RWPE1 (cell line): ENCODE measurements at regions not wholly inside any gene's neighbourhood (a gene's known extent, or its start where the extent isn't known, plus 50 kb on each side); places are given as distances from the start of the nearest gene placed in this dataset.
"Not testable (repeated sequence)": the region's sequence is repeated elsewhere in the genome, so short reads cannot be mapped to it uniquely, and the experiment has no call there.

Source experiments
- CTCF ChIA-PET: fragments of 350-600 bp; sonication (Branson Sonifier 250); formaldehyde crosslinking; extraction: SDS; loops from one replicate; lab custom pipeline; 2021; lab: Yijun Ruan, JAX
- POLR2A ChIA-PET: fragments of 400-600 bp; formaldehyde crosslinking; extraction: SDS; loops from one replicate; lab custom pipeline; 2020; ENCODE audit warnings: antibody characterized with exemption; ENCODE audit not compliant: low non-redundant PET; lab: Yijun Ruan, JAX
- DNase-seq: peaks from one replicate; pipeline ENCODE4 v3.0.0; 2012; ENCODE audit warnings: low spot score
- H3K27ac ChIP-seq: fragments of 450-650 bp; 2 replicates; pipeline ENCODE4 v1.5.1; 2017
- CTCF ChIP-seq: fragments of 450-650 bp; conservative IDR thresholded peaks from 2 replicates; pipeline ENCODE4 v1.5.1; 2017; ENCODE audit warnings: low read depth, mild to moderate bottlenecking

GRCh38 chr18:42360716-42361115, 405.7 kb downstream of the PIK3C3 start:
- no peak for TF ChIP-seq CTCF
- no peak for DNase-seq
- CTCF ChIA-PET, result no interaction called here

GRCh38 chr18:42363446-42364441, 408.7 kb downstream of the PIK3C3 start:
- no peak for DNase-seq
- TF ChIP-seq CTCF, result no peak
- no peak overlapping the region for H3K27ac ChIP-seq
- POLR2A ChIA-PET, result no interaction called here
- CTCF ChIA-PET, result no interaction called here

More at GRCh38 chr18:42360716-42361115, 405.7 kb downstream of the PIK3C3 start:
- no peak overlapping the region for H3K27ac ChIP-seq
- POLR2A ChIA-PET, result no interaction called here

GRCh38 chr18:42364766-42365165, 409.7 kb downstream of the PIK3C3 start:
- ChIA-PET CTCF (no interaction called here), POLR2A (no interaction called here)
- DNase-seq, result no peak
- no peak overlapping the region for H3K27ac ChIP-seq
- TF ChIP-seq CTCF, result no peak

- CTCF ChIA-PET, result no interaction called here
- POLR2A ChIA-PET, result no interaction called here
- no peak for DNase-seq
- no peak overlapping the region for H3K27ac ChIP-seq
- no peak for TF ChIP-seq CTCF
Measured at GRCh38 chr18:42365591-42365990, 410.6 kb downstream of the PIK3C3 start.

- CTCF ChIA-PET, result no interaction called here
Measured at GRCh38 chr18:42373584-42373983, 418.6 kb downstream of the PIK3C3 start.

GRCh38 chr18:42374961-42375360, 419.9 kb downstream of the PIK3C3 start:
- ChIA-PET POLR2A (no interaction called here), CTCF (no interaction called here)
- no peak overlapping the region for H3K27ac ChIP-seq
- no peak for TF ChIP-seq CTCF
- DNase-seq, result no peak

More at GRCh38 chr18:42373584-42373983, 418.6 kb downstream of the PIK3C3 start:
- no peak for DNase-seq
- H3K27ac ChIP-seq, result no peak overlapping the region
- POLR2A ChIA-PET, result no interaction called here
- TF ChIP-seq CTCF, result no peak

- DNase-seq, H3K27ac ChIP-seq, CTCF ChIA-PET, POLR2A ChIA-PET: not testable (repeated sequence)
Measured at GRCh38 chr18:42378854-42379253, 423.8 kb downstream of the PIK3C3 start.

GRCh38 chr18:42381236-42381635, 426.2 kb downstream of the PIK3C3 start:
- CTCF ChIA-PET, POLR2A ChIA-PET, H3K27ac ChIP-seq, DNase-seq: not testable (repeated sequence)
